ENCODE measurements at regions not wholly inside any gene's neighbourhood (a gene's known extent, or its start where the extent isn't known, plus 50 kb on each side); places are given as distances from the start of the nearest gene placed in this dataset.

GRCh38 chr2:173754165-173754564 lies 211.0 kb downstream of the SP3 start:
- TF ChIP-seq CTCF (conservative IDR thresholded peaks at IDR 0.05; ENCODE audit: low read length) (no peak), EZH2phosphoT487 (IDR thresholded peaks at IDR 0.05; ENCODE audit: borderline replicate concordance) (no peak)
